HEK293T (cell line): ENCODE measurements at regions not wholly inside any gene's neighbourhood (a gene's known extent, or its start where the extent isn't known, plus 50 kb on each side); places are given as distances from the start of the nearest gene placed in this dataset.
"Not testable (repeated sequence)": the region's sequence is repeated elsewhere in the genome, so short reads cannot be mapped to it uniquely, and the experiment has no call there.

Experiments used
- CTCF ChIA-PET: fragments of 350-600 bp; formaldehyde crosslinking; extraction: SDS; loops from one replicate; lab custom pipeline; 2021; ENCODE audit warnings: antibody characterized with exemption, inconsistent platforms; lab: Yijun Ruan, JAX
- POLR2A ChIA-PET: fragments of 350-600 bp; formaldehyde crosslinking; extraction: SDS; loops from one replicate; lab custom pipeline; 2020; ENCODE audit warnings: antibody characterized with exemption, inconsistent platforms; lab: Yijun Ruan, JAX
- DNase-seq: peaks from one replicate; pipeline ENCODE4 v3.0.0; 2012; ENCODE audit warnings: mixed read lengths; ENCODE audit errors: extremely low spot score
- ARNT ChIP-seq: fragments of 450-650 bp; IDR thresholded peaks from 2 replicates; pipeline ENCODE4 v1.6.1; 2017; ENCODE audit warnings: mild to moderate bottlenecking
- BHLHE40 ChIP-seq: fragments of 450-650 bp; IDR thresholded peaks from 2 replicates; pipeline ENCODE4 v1.6.1; 2016; ENCODE audit warnings: mild to moderate bottlenecking, moderate library complexity, borderline replicate concordance
- CTBP1 ChIP-seq: fragments of 450-650 bp; IDR thresholded peaks from 2 replicates; pipeline ENCODE4 v1.6.1; 2016; ENCODE audit warnings: borderline replicate concordance
- ELF4 ChIP-seq: fragments of 450-650 bp; IDR thresholded peaks from 2 replicates; pipeline ENCODE4 v1.6.1; 2017; ENCODE audit warnings: antibody characterized with exemption
- FOXA1 ChIP-seq: fragments of 450-650 bp; IDR thresholded peaks from 2 replicates; pipeline ENCODE4 v1.6.1; 2016; ENCODE audit warnings: mild to moderate bottlenecking
- FOXK2 ChIP-seq: fragments of 450-650 bp; IDR thresholded peaks from 2 replicates; pipeline ENCODE4 v1.6.1; 2016; ENCODE audit warnings: mild to moderate bottlenecking
- FOXM1 ChIP-seq: fragments of 450-650 bp; IDR thresholded peaks from 2 replicates; pipeline ENCODE4 v1.6.1; 2017; ENCODE audit warnings: mild to moderate bottlenecking, borderline replicate concordance
- HDGF ChIP-seq: fragments of 450-650 bp; IDR thresholded peaks from 2 replicates; pipeline ENCODE4 v1.6.1; 2017; ENCODE audit warnings: antibody characterized with exemption, borderline replicate concordance
- L3MBTL2 ChIP-seq: fragments of 450-650 bp; conservative IDR thresholded peaks from 2 replicates; pipeline ENCODE4 v1.6.1; 2016; ENCODE audit warnings: mild to moderate bottlenecking
- LEF1 ChIP-seq: fragments of 450-650 bp; IDR thresholded peaks from 2 replicates; pipeline ENCODE4 v1.6.1; 2017; ENCODE audit warnings: mild to moderate bottlenecking, borderline replicate concordance
- NFRKB ChIP-seq: fragments of 450-650 bp; IDR thresholded peaks from 2 replicates; pipeline ENCODE4 v1.6.1; 2016; ENCODE audit warnings: mild to moderate bottlenecking, moderate library complexity
- SP1 ChIP-seq: fragments of 450-650 bp; IDR thresholded peaks from 2 replicates; pipeline ENCODE4 v1.6.1; 2017
- SUZ12 ChIP-seq: fragments of 450-650 bp; IDR thresholded peaks from 2 replicates; pipeline ENCODE4 v1.6.1; 2016; ENCODE audit warnings: mild to moderate bottlenecking
- TARDBP ChIP-seq: fragments of 450-650 bp; IDR thresholded peaks from 2 replicates; pipeline ENCODE4 v1.6.1; 2016
- ZNF384 ChIP-seq: fragments of 450-650 bp; IDR thresholded peaks from 2 replicates; pipeline ENCODE4 v1.6.1; 2016
- TF ChIP-seq, protein P1 (sequence below): fragments of 450-650 bp; IDR thresholded peaks from 2 replicates; pipeline ENCODE4 v1.6.1; 2016

GRCh38 chr10:29363930-29364329 lies 75.1 kb downstream of the LYZL1 start:
- CTCF ChIA-PET = interaction anchor here (0.6 to 0.7 kb wide), 2 partner anchors 53 to 686 kb away, joined by 3 to 5 read pairs; partner anchors contain the start of gene BAMBI
- DNase-seq, POLR2A ChIA-PET: not testable (repeated sequence)

DNA sequence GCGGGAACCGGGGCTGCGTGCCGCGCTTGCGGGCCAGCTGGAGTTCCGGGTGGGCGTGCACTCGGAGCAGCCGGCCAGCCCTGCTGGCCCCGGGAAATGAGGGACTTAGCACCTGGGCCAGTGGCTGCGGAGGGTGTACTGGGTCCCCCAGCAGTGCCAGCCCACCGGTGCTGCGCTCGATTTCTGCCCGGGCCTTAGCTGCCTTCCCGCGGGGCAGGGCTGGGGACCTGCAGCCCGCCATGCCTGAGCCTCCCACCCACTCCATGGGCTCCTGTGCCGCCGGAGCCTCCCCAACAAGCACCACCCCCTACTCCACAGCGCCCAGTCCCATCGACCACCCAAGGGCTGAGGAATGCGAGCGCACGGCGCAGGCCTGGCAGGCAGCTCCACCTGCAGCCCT lies 77.3 kb downstream of the LYZL1 start:
- POLR2A ChIA-PET, DNase-seq, CTCF ChIA-PET: not testable (repeated sequence)

- POLR2A ChIA-PET = no interaction called here
- TF ChIP-seq SUZ12 (no peak), L3MBTL2 (no peak), HDGF (no peak), ZNF384 (no peak), SP1 (no peak), ELF4 (no peak), FOXA1 (no peak)
- CTCF ChIA-PET = interaction anchor here (1.2 kb wide), 1 partner anchor 130 kb away, joined by 4 read pairs; no protein-coding TSS in a partner anchor
- DNase-seq = no peak
Observed at GRCh38 chr10:29369419-29369818, 80.5 kb downstream of the LYZL1 start.

- ChIA-PET POLR2A (interaction anchor here (0.8 kb wide), 1 partner anchor 113 kb away, joined by 3 read pairs; no protein-coding TSS in a partner anchor), CTCF (interaction anchor here (0.5 to 1.2 kb wide), 3 partner anchors 13 to 131 kb away, joined by 3 to 4 read pairs (median 3); no protein-coding TSS in a partner anchor)
- DNase-seq = peak; percentile 7
- TF ChIP-seq SUZ12 = no peak
- TF ChIP-seq, protein P1, sequence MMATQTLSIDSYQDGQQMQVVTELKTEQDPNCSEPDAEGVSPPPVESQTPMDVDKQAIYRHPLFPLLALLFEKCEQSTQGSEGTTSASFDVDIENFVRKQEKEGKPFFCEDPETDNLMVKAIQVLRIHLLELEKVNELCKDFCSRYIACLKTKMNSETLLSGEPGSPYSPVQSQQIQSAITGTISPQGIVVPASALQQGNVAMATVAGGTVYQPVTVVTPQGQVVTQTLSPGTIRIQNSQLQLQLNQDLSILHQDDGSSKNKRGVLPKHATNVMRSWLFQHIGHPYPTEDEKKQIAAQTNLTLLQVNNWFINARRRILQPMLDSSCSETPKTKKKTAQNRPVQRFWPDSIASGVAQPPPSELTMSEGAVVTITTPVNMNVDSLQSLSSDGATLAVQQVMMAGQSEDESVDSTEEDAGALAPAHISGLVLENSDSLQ = peak; percentile 68; the same call in 1 of the 2 replicates
Observed at GRCh38 chr10:29370097-29371092, 81.5 kb downstream of the LYZL1 start.

- ChIA-PET POLR2A (no interaction called here), CTCF (no interaction called here)
- no peak for TF ChIP-seq FOXM1
- no peak for TF ChIP-seq FOXK2
- no peak for TF ChIP-seq ELF4
- no peak for TF ChIP-seq FOXA1
- TF ChIP-seq CTBP1 = no peak
- TF ChIP-seq TARDBP = no peak
- TF ChIP-seq, protein P1 = no peak
- TF ChIP-seq LEF1 = no peak
- TF ChIP-seq HDGF = no peak
- no peak for TF ChIP-seq BHLHE40
- no peak for TF ChIP-seq ARNT
- no peak for TF ChIP-seq SP1
- no peak for TF ChIP-seq SUZ12
- TF ChIP-seq ZNF384 = no peak
- no peak for TF ChIP-seq NFRKB
- DNase-seq = no peak
Observed at GRCh38 chr10:29372920-29373319, 84.0 kb downstream of the LYZL1 start.

DNA sequence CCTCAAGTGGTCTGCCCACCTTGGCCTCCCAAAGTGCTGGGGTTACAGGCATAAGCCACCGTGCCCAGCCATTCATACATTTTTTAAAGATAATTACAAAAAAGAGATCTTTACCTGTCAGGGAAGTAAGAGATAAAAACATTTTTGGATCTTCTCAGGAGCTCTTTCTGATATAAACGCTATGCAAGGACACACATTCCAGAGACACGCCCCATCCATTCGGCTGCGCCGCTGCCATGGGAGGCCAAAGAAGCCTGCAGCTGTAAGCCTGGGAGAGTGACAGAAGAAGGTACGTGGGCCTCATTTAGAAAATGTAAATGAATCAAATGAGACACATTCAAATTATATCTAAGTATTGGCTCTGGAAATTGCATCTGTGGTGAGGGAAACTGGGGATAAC lies 85.3 kb downstream of the LYZL1 start:
- CTCF ChIA-PET = no interaction called here
- TF ChIP-seq CTBP1 (no peak), TARDBP (no peak), LEF1 (no peak), FOXK2 (no peak), HDGF (no peak), BHLHE40 (no peak), L3MBTL2 (no peak), ZNF384 (no peak), SUZ12 (no peak), FOXA1 (no peak), ELF4 (no peak), NFRKB (no peak), ARNT (no peak), SP1 (no peak), FOXM1 (no peak)
- TF ChIP-seq, protein P1 = no peak
- POLR2A ChIA-PET = no interaction called here
- no peak for DNase-seq

DNA sequence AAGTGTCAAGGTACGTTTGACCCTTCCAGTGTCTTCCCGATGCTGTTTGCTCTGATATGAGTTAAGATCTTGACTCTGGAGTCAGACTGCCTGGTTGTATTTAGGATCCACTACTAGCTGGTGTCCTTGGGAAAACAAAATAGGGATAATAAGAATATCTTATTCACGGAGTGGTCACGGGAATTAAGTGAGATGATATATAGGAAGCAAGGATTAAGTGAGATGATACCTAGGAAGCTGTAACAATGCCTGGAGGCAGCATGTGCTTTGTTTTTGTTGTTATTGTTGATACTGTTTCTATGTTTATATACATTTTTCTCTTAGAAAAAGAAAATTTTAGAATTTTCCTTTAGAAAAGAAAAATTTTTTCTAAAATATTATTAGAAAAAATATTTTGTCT lies 87.0 kb downstream of the LYZL1 start:
- DNase-seq = no peak
- ChIA-PET CTCF (no interaction called here), POLR2A (no interaction called here)
- TF ChIP-seq, protein P1 = no peak
- TF ChIP-seq FOXM1 = no peak
- TF ChIP-seq FOXK2 = no peak
- TF ChIP-seq L3MBTL2 = no peak
- TF ChIP-seq HDGF = no peak
- TF ChIP-seq BHLHE40 = no peak
- no peak for TF ChIP-seq ARNT
- TF ChIP-seq FOXA1 = no peak
- TF ChIP-seq LEF1 = no peak
- TF ChIP-seq ELF4 = no peak
- no peak for TF ChIP-seq TARDBP
